CD8-positive, alpha-beta memory T cell (primary cell): ENCODE measurements at regions not wholly inside any gene's neighbourhood (a gene's known extent, or its start where the extent isn't known, plus 50 kb on each side); places are given as distances from the start of the nearest gene placed in this dataset.
A peak's percentile ranks its signal among the peaks of the same experiment; 100 is the strongest.

ENCODE experiments used
- CTCF ChIA-PET: fragments of 350-600 bp; sonication (Branson Sonifier 250); formaldehyde crosslinking; loops from one replicate; lab custom pipeline; 2021; ENCODE audit warnings: antibody characterized with exemption; lab: Charles Lee
- POLR2A ChIA-PET: fragments of 350-600 bp; sonication (Branson Sonifier 250); formaldehyde crosslinking; loops from one replicate; lab custom pipeline; 2021; ENCODE audit warnings: antibody characterized with exemption; lab: Charles Lee
- DNase-seq, 5 donors: peaks; one replicate each; pipeline versions ENCODE4 v3.0.0 to v3.0.0-alpha.2; 2020 to 2022; ENCODE audit warnings: mixed read lengths in 1 of 5
- H3K27ac ChIP-seq: one replicate; pipeline ENCODE4 v1.7.0; 2013; ENCODE audit warnings: low read depth, mild to moderate bottlenecking, low read length, moderate library complexity
- H3K27me3 ChIP-seq: 2 replicates; pipeline ENCODE4 v1.7.0; 2013; ENCODE audit warnings: low read length, mild to moderate bottlenecking; ENCODE audit not compliant: insufficient read depth, poor library complexity, severe bottlenecking
- H3K36me3 ChIP-seq: 2 replicates; pipeline ENCODE4 v1.7.0; 2013; ENCODE audit warnings: mild to moderate bottlenecking, low read length, moderate library complexity; ENCODE audit not compliant: insufficient read depth
- H3K4me1 ChIP-seq: 2 replicates; pipeline ENCODE4 v1.7.0; 2013; ENCODE audit warnings: mild to moderate bottlenecking, low read length, moderate library complexity; ENCODE audit not compliant: insufficient read depth
- H3K4me3 ChIP-seq: 2 replicates; pipeline ENCODE4 v1.7.0; 2013; ENCODE audit warnings: mild to moderate bottlenecking, low read length
- H3K9me3 ChIP-seq: 2 replicates; pipeline ENCODE4 v1.7.0; 2013; ENCODE audit warnings: mild to moderate bottlenecking, low read length
- H3K27ac Mint-ChIP-seq, 8 donors: one replicate each; pipeline ENCODE4 v1.8.0; 2020 to 2021; ENCODE audit warnings: mixed read lengths in 8 of 8, mild to moderate bottlenecking in 6 of 8, inconsistent platforms in 3 of 8, moderate library complexity in 3 of 8
- H3K27me3 Mint-ChIP-seq, 2 donors: one replicate each; pipeline ENCODE4 v1.8.0; 2020 to 2021; ENCODE audit warnings: mixed read lengths in 2 of 2, mild to moderate bottlenecking in 1 of 2, moderate library complexity in 1 of 2
- H3K36me3 Mint-ChIP-seq, 3 donors: one replicate each; pipeline ENCODE4 v1.8.0; 2020 to 2021; ENCODE audit warnings: mixed read lengths in 3 of 3, inconsistent platforms in 1 of 3, mild to moderate bottlenecking in 1 of 3
- H3K4me1 Mint-ChIP-seq, 3 donors: one replicate each; pipeline ENCODE4 v1.8.0; 2020 to 2021; ENCODE audit warnings: mixed read lengths in 3 of 3, inconsistent platforms in 1 of 3, mild to moderate bottlenecking in 1 of 3
- H3K4me3 Mint-ChIP-seq, 7 donors: one replicate each; pipeline ENCODE4 v1.8.0; 2020 to 2021; ENCODE audit warnings: mixed read lengths in 7 of 7, mild to moderate bottlenecking in 6 of 7, moderate library complexity in 4 of 7, inconsistent platforms in 2 of 7
- H3K9me3 Mint-ChIP-seq, 5 donors: one replicate each; pipeline ENCODE4 v1.8.0; 2020 to 2022; ENCODE audit warnings: mixed read lengths in 5 of 5, mild to moderate bottlenecking in 3 of 5, moderate library complexity in 2 of 5, inconsistent platforms in 1 of 5

DNA sequence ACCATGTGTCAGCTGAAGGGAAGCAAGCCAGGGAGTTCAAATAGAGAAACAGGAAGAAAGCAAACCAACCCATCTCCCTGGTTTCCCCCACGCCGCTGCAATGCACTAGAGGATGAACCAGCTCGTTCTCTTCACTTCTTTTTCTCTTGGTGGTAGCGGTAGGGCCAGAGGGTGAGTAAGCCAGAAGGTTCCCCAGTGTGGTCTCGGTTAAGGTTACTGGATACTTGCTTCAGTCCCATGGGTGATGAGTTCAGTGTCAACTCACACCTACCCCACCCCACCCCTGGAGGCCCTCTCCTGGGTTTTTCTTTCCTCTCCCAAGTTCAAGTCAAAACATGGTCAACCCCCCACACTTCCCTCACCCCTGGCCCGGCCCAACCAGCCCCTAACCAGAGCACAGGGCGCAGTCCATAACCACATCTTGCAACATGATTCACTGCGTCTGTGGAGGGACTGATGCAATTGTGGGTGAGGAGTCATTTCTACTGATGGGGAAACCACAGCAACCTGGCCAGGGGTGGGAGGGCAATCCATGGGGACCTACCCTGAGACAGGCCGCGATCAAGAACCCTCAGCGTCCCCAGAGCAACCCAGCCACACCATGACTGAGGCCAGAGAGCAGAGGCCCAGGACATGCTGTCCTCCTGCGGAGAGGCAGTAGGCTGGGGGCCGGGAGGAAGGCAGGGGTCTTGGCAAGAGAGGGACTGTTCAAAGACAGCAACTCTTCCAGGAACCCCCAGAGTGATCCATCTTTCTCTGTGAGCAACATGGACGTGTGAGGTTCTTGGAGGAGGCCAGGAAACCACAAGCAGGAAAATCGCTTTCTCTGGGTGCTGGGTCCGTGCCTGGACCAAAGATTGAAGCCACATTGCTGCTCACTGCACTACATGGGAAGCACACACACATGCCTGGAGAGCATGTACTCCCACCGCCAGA lies 276.6 kb downstream of the UACA start:
- peaks cover 11 to 17% of the 10 kb centered on the region in 2 donors for H3K27me3 Mint-ChIP-seq
- H3K27ac ChIP-seq: no peak overlapping the region
- peak in 4 of 5 donors; percentile 11 to 76 (median 45) for DNase-seq
- H3K36me3 ChIP-seq: no peaks in the 10 kb centered on the region
- H3K27me3 ChIP-seq: no peaks in the 10 kb centered on the region
- H3K4me1 Mint-ChIP-seq: peaks cover 49 to 54% (median 54%) of the 10 kb centered on the region in 3 donors
- H3K9me3 ChIP-seq: no peaks in the 10 kb centered on the region
- POLR2A ChIA-PET: no interaction called here
- CTCF ChIA-PET: interaction anchor here (0.7 to 4.8 kb wide), 14 partner anchors 14 to 1019 kb away, joined by 3 to 34 read pairs (median 4); partner anchors contain the start of gene TLE3
- H3K9me3 Mint-ChIP-seq: no peaks in the 10 kb centered on the region
- peaks cover 0 to 2% (median 0%) of the 10 kb centered on the region in 3 donors for H3K36me3 Mint-ChIP-seq
- peak overlapping the region in 5 of 8 donors; percentile 9 to 69 (median 55) for H3K27ac Mint-ChIP-seq
- peaks cover 52% of the 10 kb centered on the region for H3K4me1 ChIP-seq
- H3K4me3 ChIP-seq: no peak overlapping the region
- peak overlapping the region in 5 of 7 donors; percentile 24 to 55 (median 29) for H3K4me3 Mint-ChIP-seq

- Mint-ChIP-seq H3K4me3 (peak overlapping the region in 3 of 7 donors; percentile 24 to 38 (median 29)), H3K4me1 (peaks cover 42 to 47% (median 47%) of the 10 kb centered on the region in 3 donors), H3K27ac (no peak overlapping the region), H3K9me3 (no peaks in the 10 kb centered on the region), H3K36me3 (peaks cover 0 to 2% (median 0%) of the 10 kb centered on the region in 3 donors), H3K27me3 (peaks cover 10 to 17% of the 10 kb centered on the region in 2 donors)
- Histone ChIP-seq H3K27me3 (no peaks in the 10 kb centered on the region), H3K4me1 (peaks cover 45% of the 10 kb centered on the region), H3K9me3 (no peaks in the 10 kb centered on the region), H3K36me3 (no peaks in the 10 kb centered on the region), H3K27ac (no peak overlapping the region), H3K4me3 (no peak overlapping the region)
- POLR2A ChIA-PET: no interaction called here
- CTCF ChIA-PET: interaction anchor here (0.8 to 4.8 kb wide), 4 partner anchors 20 to 1010 kb away, joined by 3 to 34 read pairs (median 10); no protein-coding TSS in a partner anchor
- DNase-seq: no peak
Observed at GRCh38 chr15:70486012-70486411, 277.3 kb downstream of the UACA start.

DNA sequence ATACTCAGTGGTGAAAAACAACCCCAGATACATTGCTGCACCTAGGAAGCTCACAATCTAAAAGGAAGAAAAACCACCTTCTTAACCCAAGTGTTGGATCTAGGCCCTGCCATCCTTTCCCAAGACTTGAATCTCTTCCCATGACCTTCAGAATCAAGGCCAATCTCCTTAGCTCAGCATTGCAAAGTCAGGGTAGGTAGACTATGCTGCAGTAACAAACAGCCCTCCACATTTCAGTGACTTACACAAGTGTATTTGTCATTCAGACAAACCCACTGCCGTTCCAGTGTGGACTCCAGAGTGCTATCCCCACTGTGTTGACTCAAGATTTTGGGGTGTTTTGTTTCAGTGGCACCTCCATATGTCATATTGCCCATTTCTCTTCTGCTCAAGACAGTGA lies 278.4 kb downstream of the UACA start:
- no peaks in the 10 kb centered on the region for H3K36me3 ChIP-seq
- no peaks in the 10 kb centered on the region for H3K9me3 ChIP-seq
- Mint-ChIP-seq H3K27me3 (peaks cover 13 to 17% of the 10 kb centered on the region in 2 donors), H3K36me3 (peaks cover 0 to 2% (median 0%) of the 10 kb centered on the region in 3 donors), H3K4me1 (peaks cover 42 to 46% (median 44%) of the 10 kb centered on the region in 3 donors), H3K4me3 (no peak overlapping the region), H3K27ac (no peak overlapping the region), H3K9me3 (no peaks in the 10 kb centered on the region)
- H3K4me3 ChIP-seq: no peak overlapping the region
- no peak for DNase-seq
- ChIA-PET CTCF (interaction anchor here (4.8 kb wide), 1 partner anchor 1009 kb away, joined by 18 read pairs; no protein-coding TSS in a partner anchor), POLR2A (no interaction called here)
- no peak overlapping the region for H3K27ac ChIP-seq
- peaks cover 45% of the 10 kb centered on the region for H3K4me1 ChIP-seq
- H3K27me3 ChIP-seq: no peaks in the 10 kb centered on the region

GRCh38 chr15:70483513-70483912 lies 279.8 kb downstream of the UACA start:
- POLR2A ChIA-PET: no interaction called here

DNA sequence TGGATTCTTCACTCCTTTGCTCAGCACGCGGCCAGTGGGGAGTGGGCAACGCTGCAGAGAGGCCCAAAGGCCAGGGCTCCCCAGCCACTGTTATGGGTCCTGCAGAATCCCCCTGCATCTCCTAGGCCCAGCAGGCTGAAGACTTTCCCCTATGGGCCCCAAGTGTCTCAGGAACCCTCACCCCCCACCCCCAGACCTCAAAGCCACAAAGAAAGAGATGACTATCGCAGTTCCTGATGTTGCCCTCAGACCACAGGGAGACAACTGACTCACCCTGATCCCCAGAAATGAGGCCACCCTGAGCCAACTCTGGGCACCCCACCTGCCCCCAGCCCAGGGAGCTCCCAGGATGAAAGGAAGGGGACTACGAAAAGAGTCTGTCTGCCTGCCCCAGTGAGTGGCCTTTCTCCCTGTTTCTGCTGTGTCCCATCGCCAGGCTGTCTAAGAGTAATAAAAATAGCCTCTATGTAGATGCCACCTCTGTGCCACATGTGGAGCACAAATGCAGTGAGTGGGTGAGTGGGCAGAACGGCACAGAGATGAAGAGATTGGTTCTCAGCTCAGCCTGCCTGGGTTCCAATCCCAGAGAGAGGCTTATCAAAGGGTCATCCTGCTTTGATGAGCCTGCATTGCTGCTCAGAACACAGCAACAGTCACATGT lies 283.0 kb downstream of the UACA start:
- Mint-ChIP-seq H3K27ac (peak overlapping the region in 5 of 8 donors; percentile 32 to 83 (median 58)), H3K36me3 (peaks cover 0 to 2% (median 0%) of the 10 kb centered on the region in 3 donors), H3K4me1 (peaks cover 40 to 49% (median 41%) of the 10 kb centered on the region in 3 donors), H3K4me3 (peak overlapping the region; percentile 44 to 86 (median 64)), H3K27me3 (peaks cover 15 to 21% of the 10 kb centered on the region in 2 donors), H3K9me3 (no peaks in the 10 kb centered on the region)
- H3K27ac ChIP-seq: no peak overlapping the region
- H3K4me3 ChIP-seq: no peak overlapping the region
- no peaks in the 10 kb centered on the region for H3K9me3 ChIP-seq
- DNase-seq: peak; percentile 28 to 80 (median 56)
- no peaks in the 10 kb centered on the region for H3K36me3 ChIP-seq
- POLR2A ChIA-PET: interaction anchor here (0.7 kb wide), 1 partner anchor 720 kb away, joined by 16 read pairs; no protein-coding TSS in a partner anchor
- CTCF ChIA-PET: interaction anchor here (0.9 to 2.2 kb wide), 6 partner anchors 8 to 22 kb away, joined by 3 to 8 read pairs (median 4); no protein-coding TSS in a partner anchor
- H3K27me3 ChIP-seq: no peaks in the 10 kb centered on the region
- H3K4me1 ChIP-seq: peaks cover 36% of the 10 kb centered on the region

More at GRCh38 chr15:70483513-70483912, 279.8 kb downstream of the UACA start:
- Histone ChIP-seq H3K27me3 (no peaks in the 10 kb centered on the region), H3K36me3 (no peaks in the 10 kb centered on the region), H3K9me3 (no peaks in the 10 kb centered on the region), H3K27ac (no peak overlapping the region), H3K4me1 (peaks cover 49% of the 10 kb centered on the region), H3K4me3 (no peak overlapping the region)
- CTCF ChIA-PET: interaction anchor here (1.2 to 1.3 kb wide), 3 partner anchors 18 to 755 kb away, joined by 3 to 4 read pairs (median 3); no protein-coding TSS in a partner anchor
- peaks cover 13 to 17% of the 10 kb centered on the region in 2 donors for H3K27me3 Mint-ChIP-seq
- H3K36me3 Mint-ChIP-seq: peaks cover 0 to 2% (median 0%) of the 10 kb centered on the region in 3 donors
- no peak overlapping the region for H3K4me3 Mint-ChIP-seq
- H3K9me3 Mint-ChIP-seq: no peaks in the 10 kb centered on the region
- no peak overlapping the region for H3K27ac Mint-ChIP-seq
- no peak for DNase-seq
- H3K4me1 Mint-ChIP-seq: peaks cover 49 to 54% (median 50%) of the 10 kb centered on the region in 3 donors

- Mint-ChIP-seq H3K27me3 (peaks cover 13 to 21% of the 10 kb centered on the region in 2 donors), H3K36me3 (peaks cover 0 to 2% (median 0%) of the 10 kb centered on the region in 3 donors), H3K4me1 (peaks cover 46 to 54% (median 46%) of the 10 kb centered on the region in 3 donors), H3K9me3 (no peaks in the 10 kb centered on the region), H3K4me3 (peak overlapping the region; percentile 44 to 86 (median 64)), H3K27ac (peak overlapping the region in 4 of 8 donors; percentile 46 to 83 (median 68))
- Histone ChIP-seq H3K9me3 (no peaks in the 10 kb centered on the region), H3K27me3 (no peaks in the 10 kb centered on the region), H3K36me3 (no peaks in the 10 kb centered on the region), H3K4me1 (peaks cover 41% of the 10 kb centered on the region), H3K4me3 (no peak overlapping the region), H3K27ac (no peak overlapping the region)
- CTCF ChIA-PET: interaction anchor here (0.9 to 2.2 kb wide), 5 partner anchors 8 to 1017 kb away, joined by 3 to 8 read pairs (median 3); no protein-coding TSS in a partner anchor
- POLR2A ChIA-PET: interaction anchor here (1.0 kb wide), 1 partner anchor 13 kb away, joined by 3 read pairs; no protein-coding TSS in a partner anchor
- DNase-seq: peak in 1 of 5 donors; percentile 38
Observed at GRCh38 chr15:70479785-70480184, 283.6 kb downstream of the UACA start.

DNA sequence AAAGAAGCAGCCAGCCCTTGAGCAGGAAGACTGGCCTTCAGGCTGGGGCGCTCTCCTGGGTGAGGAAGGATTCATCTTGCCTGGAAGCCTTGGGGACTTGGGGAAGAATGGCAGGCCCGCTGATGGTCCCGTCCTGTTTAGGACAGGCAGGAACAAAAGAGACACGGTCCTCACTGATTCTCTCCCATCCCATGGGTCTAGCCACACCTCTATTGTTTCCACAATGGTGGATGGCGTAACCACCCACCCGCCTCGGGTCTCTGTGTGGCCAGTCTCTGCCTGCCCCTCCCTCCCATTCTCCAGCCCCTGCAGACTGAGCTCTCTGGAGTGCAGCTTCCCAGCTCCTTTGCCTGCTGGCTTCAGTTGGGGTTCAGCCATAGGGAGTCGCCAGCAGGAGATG lies 284.3 kb downstream of the UACA start:
- Mint-ChIP-seq H3K36me3 (peaks cover 0 to 2% (median 0%) of the 10 kb centered on the region in 3 donors), H3K27me3 (peaks cover 10 to 25% of the 10 kb centered on the region in 2 donors), H3K9me3 (no peaks in the 10 kb centered on the region), H3K4me1 (peaks cover 47 to 60% (median 50%) of the 10 kb centered on the region in 3 donors), H3K27ac (peak overlapping the region in 3 of 8 donors; percentile 1 to 59 (median 59)), H3K4me3 (peak overlapping the region; percentile 0 to 50 (median 39))
- no peaks in the 10 kb centered on the region for H3K27me3 ChIP-seq
- DNase-seq: peak in 1 of 5 donors; percentile 29
- H3K4me1 ChIP-seq: peaks cover 49% of the 10 kb centered on the region
- no peaks in the 10 kb centered on the region for H3K36me3 ChIP-seq
- H3K27ac ChIP-seq: no peak overlapping the region
- CTCF ChIA-PET: interaction anchor here (1.1 to 2.2 kb wide), 2 partner anchors 12 to 1016 kb away, joined by 3 to 8 read pairs; no protein-coding TSS in a partner anchor
- H3K9me3 ChIP-seq: no peaks in the 10 kb centered on the region
- H3K4me3 ChIP-seq: no peak overlapping the region
- POLR2A ChIA-PET: interaction anchor here (1.0 kb wide), 1 partner anchor 13 kb away, joined by 3 read pairs; no protein-coding TSS in a partner anchor
